GM19452 (cell line): ENCODE measurements at regions not wholly inside any gene's neighbourhood (a gene's known extent, or its start where the extent isn't known, plus 50 kb on each side); places are given as distances from the start of the nearest gene placed in this dataset.
"Not testable (repeated sequence)": the region's sequence is repeated elsewhere in the genome, so short reads cannot be mapped to it uniquely, and the experiment has no call there.

Experiments
- ATAC-seq: cut with Tn5 transposase; IDR thresholded peaks from one replicate; pipeline ENCODE4 v1.9.1; 2021; ENCODE audit not compliant: unreplicated experiment

- no peak for ATAC-seq
Measured at GRCh38 chr16:72598696-72599095, 426.7 kb upstream of the PMFBP1 start.

DNA sequence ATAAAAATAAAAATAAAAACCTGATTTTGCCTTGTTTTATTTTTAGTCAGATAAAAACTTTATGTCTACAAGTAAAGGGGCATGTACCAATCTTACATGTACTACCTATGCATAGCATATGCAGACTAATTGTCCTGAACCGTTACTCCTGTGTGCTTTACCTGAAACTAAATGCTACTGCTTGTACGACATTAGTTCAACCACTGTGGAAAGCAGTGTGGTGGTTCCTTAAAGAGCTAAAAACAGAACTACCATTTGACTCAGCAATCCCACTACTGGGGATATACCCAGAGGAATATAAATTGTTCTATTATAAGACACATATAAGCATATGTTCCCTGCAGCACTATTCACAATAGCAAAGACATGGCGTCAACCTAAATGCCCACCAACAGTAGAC, 426.0 kb upstream of the PMFBP1 start:
- ATAC-seq, result no peak

GRCh38 chr16:72596373-72596772, 424.4 kb upstream of the PMFBP1 start:
- ATAC-seq, result no peak

DNA sequence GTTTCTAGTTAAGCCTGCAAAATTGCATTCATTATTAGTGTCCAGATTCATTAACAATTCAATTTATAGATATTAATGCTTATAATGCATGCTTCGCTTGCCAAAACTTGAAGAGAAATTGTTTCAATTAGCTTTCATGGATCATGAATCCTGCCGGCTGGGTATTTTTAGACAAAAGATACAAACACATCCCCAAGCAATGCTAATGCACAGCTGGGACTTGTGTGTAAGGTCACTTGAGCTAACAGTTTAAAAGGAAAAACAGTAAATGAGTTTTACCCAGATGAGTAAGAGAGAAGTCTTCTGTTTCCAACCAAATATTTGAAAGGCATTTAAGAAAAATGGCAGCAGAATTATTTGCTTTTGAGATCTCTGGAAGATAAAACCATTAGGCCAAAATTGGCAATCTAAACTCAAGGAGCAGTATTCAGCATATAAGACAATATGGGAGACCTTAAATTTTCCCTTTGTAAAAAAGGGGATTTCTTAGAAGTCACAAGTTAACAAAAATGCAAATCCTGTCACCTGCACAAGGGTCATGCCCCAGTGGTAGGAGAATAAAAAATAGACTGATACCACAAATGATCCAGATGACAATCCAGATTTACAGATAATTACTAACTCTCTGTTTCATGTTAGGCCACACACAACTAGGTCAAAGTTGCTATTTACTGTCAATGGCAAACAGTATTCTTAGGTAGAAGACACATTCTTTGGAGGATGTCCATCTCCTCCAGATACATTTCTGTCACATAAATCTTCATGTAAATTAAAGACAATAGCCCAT, 418.4 kb upstream of the PMFBP1 start:
- peak; percentile 82 for ATAC-seq

GRCh38 chr16:72588551-72588950, 416.6 kb upstream of the PMFBP1 start:
- no peak for ATAC-seq

- not testable (repeated sequence) for ATAC-seq
Measured at GRCh38 chr16:72578061-72578460, 406.1 kb upstream of the PMFBP1 start.

DNA sequence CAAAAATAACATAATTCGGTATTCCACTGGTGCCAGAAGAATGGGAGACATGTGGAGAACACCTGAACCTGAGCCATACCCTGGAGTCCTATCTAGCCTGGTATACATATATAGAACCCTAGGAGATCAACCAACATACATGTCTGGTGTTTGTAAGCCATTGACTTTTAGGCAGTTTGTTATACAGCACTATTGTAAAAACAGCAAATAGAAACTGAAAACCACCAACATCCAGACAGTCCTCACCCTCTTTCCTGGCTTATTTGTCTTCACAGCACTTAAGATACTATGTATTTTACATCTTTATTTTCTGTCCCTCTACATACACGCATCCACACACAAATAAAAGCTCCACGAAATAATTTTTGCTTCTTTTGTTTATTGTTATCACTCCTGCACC, 404.2 kb upstream of the PMFBP1 start:
- ATAC-seq, result no peak

DNA sequence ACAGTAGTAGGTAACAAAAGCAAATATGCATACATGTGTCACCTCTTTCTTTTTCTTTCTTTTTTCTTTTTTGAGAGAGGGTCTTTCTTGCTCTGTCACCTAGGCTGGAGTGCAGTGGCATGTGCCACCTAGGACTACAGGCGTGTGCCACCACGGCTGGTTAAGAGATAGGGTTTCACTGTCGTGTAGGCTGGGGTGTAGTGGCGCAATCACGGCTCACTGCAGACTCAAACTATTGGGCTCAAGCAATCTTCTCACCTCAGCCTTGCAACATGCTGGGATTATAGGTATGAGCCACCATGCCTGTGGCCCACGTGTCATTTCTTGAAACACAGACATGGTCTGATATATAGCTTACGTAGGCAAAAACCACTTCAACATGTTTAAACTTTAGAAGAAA, 397.7 kb upstream of the PMFBP1 start:
- ATAC-seq, result no peak

DNA sequence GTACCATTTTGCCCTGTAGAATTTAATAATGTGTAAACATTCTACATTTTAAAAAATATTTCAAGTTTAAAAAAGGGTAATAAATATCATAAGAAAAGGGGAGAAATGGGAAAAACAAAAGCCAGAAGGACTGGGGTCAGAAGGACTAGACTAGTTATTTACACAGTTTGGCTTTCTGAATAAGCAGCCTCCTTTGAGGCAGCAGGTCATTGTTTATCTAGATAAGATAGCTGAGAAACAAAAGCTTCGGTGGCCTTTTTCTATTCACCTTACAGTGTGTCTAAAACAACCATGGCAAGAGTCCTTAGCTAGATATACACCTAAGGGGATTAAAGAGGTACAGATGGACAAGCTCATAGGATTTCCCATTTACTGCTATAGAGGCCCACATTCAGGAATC, 396.5 kb upstream of the PMFBP1 start:
- no peak for ATAC-seq

DNA sequence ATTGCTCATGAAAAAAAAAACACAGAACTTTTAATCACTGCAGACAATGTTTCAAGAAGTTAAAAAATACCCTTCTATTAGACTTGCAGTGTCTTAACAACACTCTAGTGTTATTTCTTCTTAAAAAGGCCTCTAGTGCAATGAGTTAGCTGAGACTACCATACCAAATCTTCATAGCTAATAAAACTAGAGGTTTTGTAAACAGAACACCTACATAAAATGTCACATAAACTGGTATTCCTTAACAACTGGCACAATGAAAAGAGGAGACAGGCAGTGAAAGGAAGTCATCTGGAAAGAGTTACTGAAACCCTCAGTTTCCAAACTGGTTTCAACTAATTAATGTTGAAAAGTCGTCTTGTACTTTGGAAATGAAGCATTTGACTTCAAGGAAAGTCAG, 394.2 kb upstream of the PMFBP1 start:
- ATAC-seq, result no peak

- no peak for ATAC-seq
Measured at GRCh38 chr16:72565106-72565505, 393.2 kb upstream of the PMFBP1 start.

GRCh38 chr16:72560617-72561016, 388.7 kb upstream of the PMFBP1 start:
- ATAC-seq, result no peak

DNA sequence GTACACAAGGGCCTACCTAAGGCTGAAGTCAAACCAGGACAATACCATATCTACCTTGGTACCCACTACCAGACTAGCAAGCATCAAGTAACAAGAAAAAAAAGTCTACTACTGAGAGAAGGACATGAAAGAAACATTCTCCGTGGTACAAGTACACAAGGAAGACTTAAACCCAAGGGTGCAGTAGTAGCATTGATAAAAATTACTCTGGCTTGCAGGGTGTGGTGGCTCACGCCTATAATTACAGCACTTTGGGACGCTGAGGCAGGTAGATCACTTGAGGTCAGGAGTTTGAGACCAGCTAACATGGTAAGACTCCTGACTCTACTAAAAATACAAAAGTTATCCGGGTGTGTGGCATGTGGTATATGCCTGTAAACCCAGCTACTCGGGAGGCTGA, 386.5 kb upstream of the PMFBP1 start:
- ATAC-seq, result no peak

GRCh38 chr16:72554935-72555334, 383.0 kb upstream of the PMFBP1 start:
- ATAC-seq, result no peak

DNA sequence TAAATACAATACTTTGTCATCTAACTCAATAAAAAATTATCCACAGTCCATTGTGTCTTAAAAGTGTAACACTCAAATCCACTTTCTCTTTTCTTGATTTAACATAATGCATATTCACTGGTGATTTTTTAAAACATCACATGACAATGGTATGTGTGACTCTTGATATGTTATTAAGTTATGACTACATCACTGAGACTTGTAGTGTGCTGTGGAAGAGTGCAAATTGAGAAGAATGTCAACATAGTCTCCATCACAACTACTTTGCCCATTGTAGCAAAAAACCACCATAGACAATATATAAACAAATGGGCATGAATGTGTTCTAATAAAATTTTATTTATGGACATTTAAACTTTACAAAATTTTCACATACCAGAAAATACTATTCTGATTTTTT, 380.7 kb upstream of the PMFBP1 start:
- ATAC-seq, result no peak

DNA sequence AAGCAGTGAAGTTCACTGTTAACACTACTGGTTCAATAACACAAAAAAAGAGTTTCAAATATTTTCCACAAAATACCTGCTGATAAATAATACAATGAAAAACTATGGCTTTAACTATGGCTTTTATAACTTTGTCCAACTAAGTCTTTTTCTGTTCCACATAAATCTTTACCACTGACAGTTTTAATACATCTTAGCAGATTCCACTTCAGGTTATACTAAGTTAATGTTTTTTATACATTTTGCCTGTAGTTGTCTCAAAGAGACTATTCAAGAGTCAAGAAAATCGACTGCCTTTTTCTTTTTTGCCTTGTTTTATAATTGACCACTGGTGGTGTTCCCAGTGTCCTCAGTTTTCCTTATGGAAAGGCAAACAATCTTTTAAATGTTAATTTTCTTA, 379.7 kb upstream of the PMFBP1 start:
- no peak for ATAC-seq

DNA sequence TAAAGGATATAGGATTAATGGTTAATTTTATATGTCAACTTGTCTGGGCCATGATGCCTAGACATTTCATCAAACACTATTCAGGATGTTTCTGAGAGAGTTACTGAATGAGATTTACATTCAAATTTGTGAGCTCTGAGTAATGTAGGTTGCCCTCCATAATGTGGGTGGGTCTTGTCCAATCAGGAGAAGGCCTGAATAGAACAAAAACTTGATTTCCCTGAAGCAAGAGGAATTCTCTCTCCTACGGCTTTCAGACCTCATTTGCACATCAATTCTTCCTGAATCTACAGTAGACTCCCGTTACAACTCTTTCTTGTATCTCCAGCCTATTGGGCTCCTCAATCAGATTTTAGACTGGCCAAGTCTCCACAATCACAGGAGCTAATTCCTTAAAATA, 377.9 kb upstream of the PMFBP1 start:
- no peak for ATAC-seq

DNA sequence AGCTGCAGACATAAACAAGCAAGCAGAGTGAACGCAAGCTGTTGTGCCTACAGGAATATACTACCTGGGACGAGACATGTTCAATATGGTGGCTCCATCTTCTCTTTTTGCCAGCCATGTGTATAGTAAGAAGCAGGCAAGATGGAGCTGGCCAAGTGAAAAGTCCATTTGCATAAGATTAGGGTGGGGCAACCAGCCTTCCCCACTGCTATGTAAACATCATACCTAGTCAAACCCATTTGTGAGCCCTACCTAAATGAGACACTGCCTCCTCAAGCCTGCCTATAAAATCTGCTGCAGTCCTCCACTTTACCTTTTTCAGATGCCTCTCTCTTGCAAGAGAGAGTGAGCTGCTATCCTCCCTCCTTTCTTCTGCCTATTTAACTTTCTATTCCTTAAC, 370.1 kb upstream of the PMFBP1 start:
- no peak for ATAC-seq

DNA sequence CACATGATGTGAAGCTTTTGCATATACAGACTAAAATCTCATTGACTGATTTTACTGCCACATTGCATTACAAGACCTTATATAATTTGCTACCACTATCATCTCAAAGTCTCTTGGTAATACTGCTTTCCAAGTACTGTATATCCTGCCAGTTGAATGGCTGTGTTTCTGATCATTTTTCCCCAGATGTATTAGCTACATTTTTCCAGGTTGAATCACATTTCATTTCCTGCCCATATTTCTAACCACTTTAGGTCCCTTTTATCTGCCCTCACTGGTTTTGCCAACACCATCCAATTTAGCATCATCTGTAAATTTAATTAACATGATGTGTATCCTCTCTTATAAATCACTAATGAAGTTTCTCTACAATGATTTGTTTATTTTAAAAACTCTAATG, 365.7 kb upstream of the PMFBP1 start:
- no peak for ATAC-seq

GRCh38 chr16:72536723-72537435, 364.9 kb upstream of the PMFBP1 start:
- no peak for ATAC-seq

GRCh38 chr16:72532906-72533410, 361.0 kb upstream of the PMFBP1 start:
- no peak for ATAC-seq

DNA sequence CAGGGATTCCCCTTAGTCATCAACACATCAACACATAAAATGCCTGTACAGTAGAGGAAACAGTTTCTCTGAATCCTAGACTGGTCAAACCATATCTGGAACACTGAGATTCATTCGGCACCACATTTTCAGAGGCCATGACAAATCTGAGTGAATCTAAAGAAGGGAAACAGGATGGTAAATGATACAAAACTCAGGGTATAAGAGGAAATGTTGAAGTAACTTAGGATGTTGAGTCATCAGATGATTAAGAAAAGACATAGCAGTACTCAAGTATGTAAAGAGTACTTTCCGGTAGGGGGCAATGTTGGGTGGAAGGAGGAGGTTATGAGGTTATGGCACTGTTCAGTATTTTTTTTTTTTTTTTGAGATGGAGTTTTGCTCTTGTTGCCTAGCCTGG, 358.5 kb upstream of the PMFBP1 start:
- ATAC-seq, result no peak
